HepG2 (cell line): ENCODE measurements at regions not wholly inside any gene's neighbourhood (a gene's known extent, or its start where the extent isn't known, plus 50 kb on each side); places are given as distances from the start of the nearest gene placed in this dataset.

Source experiments
- ATAC-seq: fragments of 200-7000 bp; cut with Tn5 transposase; 3 replicates; pipeline ENCODE4 v1.9.1; 2020; ENCODE audit warnings: mild to moderate bottlenecking, moderate library complexity
- BruUV-seq: library from RNA; stranded (reverse); fragments of 400-500 nt; replicated peaks from 2 replicates; lab custom pipeline; 2021; lab: Mats Ljungman, UMichigan
- CTCF ChIA-PET: fragments of 300-600 bp; formaldehyde crosslinking; extraction: SDS; loops from one replicate; lab custom pipeline; 2021; ENCODE audit warnings: low total read pairs, inconsistent platforms, low intra/inter-chr PET ratio; lab: Yijun Ruan, JAX
- POLR2A ChIA-PET: fragments of 350-600 bp; sonication (Branson Sonifier 250); formaldehyde crosslinking; loops from one replicate; lab custom pipeline; 2020; ENCODE audit warnings: antibody characterized with exemption, inconsistent platforms; lab: Yijun Ruan, JAX
- DNase-seq: peaks from one replicate; pipeline ENCODE4 v3.0.0-alpha.2; 2015; ENCODE audit warnings: low spot score
- FAIRE-seq: peaks from 3 replicates; lab custom pipeline; 2011; peaks lifted over from hg19 to GRCh38; lab: Jason Lieb, UNC
- H2AFZ ChIP-seq: one replicate; pipeline ENCODE4 v1.6.1; 2011; ENCODE audit warnings: low read length, inconsistent platforms
- H3K27ac ChIP-seq: fragments of 300-600 bp; 3 replicates; pipeline ENCODE4 v1.8.0; 2011; ENCODE audit warnings: mixed run types, mild to moderate bottlenecking, mixed read lengths, low read length, inconsistent platforms; ENCODE audit not compliant: insufficient read depth; ENCODE audit errors: extremely low read length
- H3K27me3 ChIP-seq, 2 experiments: fragments of 200-600 bp in 1 of 2; 2 replicates in 1 of 2; 3 replicates in 1 of 2; pipeline versions ENCODE4 v1.6.0 to v1.8.0; 2011; ENCODE audit warnings: low read length in 2 of 2, mild to moderate bottlenecking in 2 of 2, moderate library complexity in 2 of 2, inconsistent platforms in 1 of 2; ENCODE audit not compliant: insufficient read depth in 2 of 2, control insufficient read depth in 1 of 2
- H3K36me3 ChIP-seq, 2 experiments: fragments of 200-600 bp in 1 of 2; replicated peaks in 1 of 2; 2 replicates in 1 of 2; 3 replicates in 1 of 2; pipeline versions ENCODE4 v1.5.1 to v1.8.0; 2011; ENCODE audit warnings: low read length in 2 of 2, inconsistent platforms in 1 of 2; ENCODE audit not compliant: insufficient read depth in 2 of 2, control insufficient read depth in 1 of 2
- H3K4me1 ChIP-seq: 2 replicates; pipeline ENCODE4 v1.5.1; 2012; ENCODE audit warnings: low read length, inconsistent platforms; ENCODE audit not compliant: insufficient read depth
- H3K4me2 ChIP-seq: 2 replicates; pipeline ENCODE4 v1.6.0; 2011; ENCODE audit warnings: low read depth, low read length, inconsistent platforms
- H3K4me3 ChIP-seq, 3 experiments: fragments of 200-600 bp in 1 of 3; sonication (generic), shearing (Covaris generic) in 1 of 3; replicated peaks in 1 of 3; 2 replicates each; pipeline ENCODE4 v1.5.1; 2011 to 2016; ENCODE audit warnings: low read length in 3 of 3, inconsistent platforms in 2 of 3, low read depth in 2 of 3, mild to moderate bottlenecking in 2 of 3, control low read depth in 1 of 3, mixed read lengths in 1 of 3; ENCODE audit not compliant: insufficient read depth in 1 of 3
- H3K79me2 ChIP-seq: one replicate; pipeline ENCODE4 v1.6.1; 2011; ENCODE audit warnings: low read length, inconsistent platforms; ENCODE audit not compliant: insufficient read depth
- H3K9ac ChIP-seq: 2 replicates; pipeline ENCODE4 v1.6.0; 2011; ENCODE audit warnings: mild to moderate bottlenecking, low read depth, low read length, inconsistent platforms; ENCODE audit not compliant: insufficient read depth
- H3K9me3 ChIP-seq: 2 replicates; pipeline ENCODE4 v1.5.1; 2012; ENCODE audit warnings: mild to moderate bottlenecking, low read length
- H4K20me1 ChIP-seq: 2 replicates; pipeline ENCODE4 v1.6.0; 2011; ENCODE audit warnings: inconsistent platforms, mild to moderate bottlenecking, low read length, moderate library complexity; ENCODE audit not compliant: insufficient read depth
- CBX2 ChIP-seq, 2 experiments: fragments of 200-600 bp in 1 of 2; sonication (generic); formaldehyde crosslinking in 1 of 2; IDR thresholded peaks; 2 replicates each; pipeline versions ENCODE4 v1.7.0 to v1.8.1; 2018 to 2022; ENCODE audit warnings: low read depth in 2 of 2, low read length in 1 of 2, mild to moderate bottlenecking in 1 of 2, missing genetic modification reagents in 1 of 2
- ELF4 ChIP-seq: sonication (generic); formaldehyde crosslinking; IDR thresholded peaks from 2 replicates; pipeline ENCODE4 v1.5.0; 2020; ENCODE audit warnings: missing genetic modification reagents, mild to moderate bottlenecking, moderate library complexity, borderline replicate concordance
- JUNB ChIP-seq: sonication (generic); formaldehyde crosslinking; IDR thresholded peaks from 2 replicates; pipeline ENCODE4 v1.8.0; 2022; ENCODE audit warnings: missing genetic modification reagents, mild to moderate bottlenecking, borderline replicate concordance
- KAT8 ChIP-seq: IDR thresholded peaks from 2 replicates; pipeline ENCODE4 v1.6.1; 2016; ENCODE audit warnings: missing genetic modification reagents, missing compliant biosample characterization
- KLF16 ChIP-seq, 2 experiments: sonication (generic) in 1 of 2; formaldehyde crosslinking in 1 of 2; IDR thresholded peaks; 2 replicates each; pipeline versions ENCODE4 v1.6.1 to v1.8.0; 2016 to 2023; ENCODE audit warnings: missing genetic modification reagents in 2 of 2, missing compliant biosample characterization in 1 of 2
- NR2C2 ChIP-seq: sonication (generic); formaldehyde crosslinking; IDR thresholded peaks from 2 replicates; pipeline ENCODE4 v1.4.0; 2020; ENCODE audit warnings: missing genetic modification reagents, mild to moderate bottlenecking, moderate library complexity, borderline replicate concordance
- SETDB1 ChIP-seq: sonication (generic); formaldehyde crosslinking; IDR thresholded peaks from 2 replicates; pipeline ENCODE4 v1.5.1; 2020; ENCODE audit warnings: missing genetic modification reagents, mild to moderate bottlenecking, borderline replicate concordance
- SIN3A ChIP-seq: IDR thresholded peaks from 2 replicates; pipeline ENCODE4 v1.6.1; 2011; ENCODE audit warnings: low read depth, mild to moderate bottlenecking, control low read depth, low read length, borderline replicate concordance
- TAF1 ChIP-seq: sonication (generic); formaldehyde crosslinking; IDR thresholded peaks from 2 replicates; pipeline ENCODE4 v1.4.0; 2020; ENCODE audit warnings: missing genetic modification reagents
- TARDBP ChIP-seq: sonication (generic); formaldehyde crosslinking; IDR thresholded peaks from 2 replicates; pipeline ENCODE4 v1.8.0; 2022; ENCODE audit warnings: mild to moderate bottlenecking, missing genetic modification reagents
- ZBTB14 ChIP-seq: sonication (generic); formaldehyde crosslinking; IDR thresholded peaks from 2 replicates; pipeline ENCODE4 v1.4.0; 2020; ENCODE audit warnings: missing genetic modification reagents
- ZBTB2 ChIP-seq: sonication (generic); formaldehyde crosslinking; IDR thresholded peaks from 2 replicates; pipeline ENCODE4 v1.8.0; 2022; ENCODE audit warnings: low read depth, missing genetic modification reagents
- ZNF337 ChIP-seq: sonication (generic); formaldehyde crosslinking; IDR thresholded peaks from 2 replicates; pipeline ENCODE4 v1.5.1; 2020; ENCODE audit warnings: missing genetic modification reagents, low read depth, mild to moderate bottlenecking, borderline replicate concordance
- ZNF660 ChIP-seq: sonication (generic); formaldehyde crosslinking; IDR thresholded peaks from 2 replicates; pipeline ENCODE4 v1.5.1; 2020; ENCODE audit warnings: mild to moderate bottlenecking, low read depth, missing genetic modification reagents, borderline replicate concordance
- ZNF674 ChIP-seq: sonication (generic); formaldehyde crosslinking; IDR thresholded peaks from 2 replicates; pipeline ENCODE4 v1.5.0; 2020; ENCODE audit warnings: low read depth, mild to moderate bottlenecking, missing genetic modification reagents
- ZNF790 ChIP-seq: sonication (generic); formaldehyde crosslinking; IDR thresholded peaks from 2 replicates; pipeline ENCODE4 v1.8.0; 2022; ENCODE audit warnings: missing genetic modification reagents, mild to moderate bottlenecking, borderline replicate concordance
- WGBS: methylation state at CpG from one replicate; pipeline ENCODE4 v1.1.6; 2017; ENCODE audit warnings: low lambda C conversion rate; 5-methylcytosine and 5-hydroxymethylcytosine counted together
- in situ Hi-C: cut with HindIII; loops from 2 replicates; pipeline ENCODE4 v1.10.0; 2017; ENCODE audit warnings: low pct_unique_long_range_greater_than_20kb; ENCODE audit not compliant: extremely low pct_ligation_motif_present
- intact Hi-C: fragments of 100-400 bp; cut with micrococcal nuclease; formaldehyde crosslinking; loops from one replicate; pipeline ENCODE4 v1.10.0; 2022; ENCODE audit not compliant: unreplicated experiment
- TF ChIP-seq, protein P1 (sequence below): sonication (generic); formaldehyde crosslinking; IDR thresholded peaks from 2 replicates; pipeline ENCODE4 v1.9.0; 2021; ENCODE audit warnings: missing genetic modification reagents, borderline replicate concordance
- TF ChIP-seq, protein P2 (sequence below): sonication (generic); formaldehyde crosslinking; IDR thresholded peaks from 2 replicates; pipeline ENCODE4 v1.4.0; 2020; ENCODE audit warnings: missing genetic modification reagents

DNA sequence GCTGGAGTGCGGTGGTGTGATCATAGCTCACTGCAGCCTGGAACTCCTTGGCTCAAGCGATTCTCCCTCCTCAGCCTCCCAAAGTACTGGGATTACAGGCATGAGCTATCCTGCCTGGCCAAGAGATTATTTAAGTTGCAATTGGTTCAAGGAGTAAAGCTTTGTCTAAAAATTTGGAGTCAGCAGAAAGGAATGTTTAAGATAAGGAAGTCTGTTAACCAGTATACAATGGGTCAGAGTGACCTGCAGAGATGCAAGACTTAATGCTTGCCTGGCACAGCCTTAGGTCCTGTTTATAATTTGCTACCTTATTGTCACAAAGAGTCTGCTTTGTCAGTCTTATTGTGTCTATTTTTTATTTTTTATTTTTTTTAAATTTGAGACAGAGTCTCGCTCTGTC lies 826.2 kb downstream of the NLGN4X start:
- no peak overlapping the region for H3K9ac ChIP-seq
- H3K27ac ChIP-seq, result no peak overlapping the region
- H3K4me2 ChIP-seq, result no peak overlapping the region
- in situ Hi-C loops, result no loop called here
- no peak overlapping the region for H3K4me3 ChIP-seq
- ChIA-PET CTCF (no interaction called here), POLR2A (no interaction called here)
- H3K27me3 ChIP-seq, result no peaks in the 10 kb centered on the region
- intact Hi-C loops, result no loop called here
- BruUV-seq, result no TSS peak
- FAIRE-seq, result no peak
- no peaks in the 10 kb centered on the region for H3K4me1 ChIP-seq
- no peak for ATAC-seq
- peaks cover 20% of the 10 kb centered on the region for H3K9me3 ChIP-seq
- WGBS, result 12% methylated on average over 3 of the region's 3 CpGs
- no peaks in the 10 kb centered on the region for H3K79me2 ChIP-seq
- H4K20me1 ChIP-seq, result no peaks in the 10 kb centered on the region
- no peak overlapping the region for H2AFZ ChIP-seq
- H3K36me3 ChIP-seq, result no peaks in the 10 kb centered on the region
- TF ChIP-seq ZBTB14, result no peak
- TF ChIP-seq ZBTB2 (CRISPR knock-in tag), result no peak
- TF ChIP-seq ZNF674 (CRISPR knock-in tag), result no peak
- TF ChIP-seq KLF16 (CRISPR knock-in tag; IDR thresholded peaks at IDR 0.05), result no peak
- no peak for TF ChIP-seq NR2C2
- TF ChIP-seq TARDBP (CRISPR knock-in tag), result no peak
- no peak for TF ChIP-seq ZNF660 (CRISPR knock-in tag)
- no peak for TF ChIP-seq SIN3A
- TF ChIP-seq TAF1, result no peak
- TF ChIP-seq, protein P1, sequence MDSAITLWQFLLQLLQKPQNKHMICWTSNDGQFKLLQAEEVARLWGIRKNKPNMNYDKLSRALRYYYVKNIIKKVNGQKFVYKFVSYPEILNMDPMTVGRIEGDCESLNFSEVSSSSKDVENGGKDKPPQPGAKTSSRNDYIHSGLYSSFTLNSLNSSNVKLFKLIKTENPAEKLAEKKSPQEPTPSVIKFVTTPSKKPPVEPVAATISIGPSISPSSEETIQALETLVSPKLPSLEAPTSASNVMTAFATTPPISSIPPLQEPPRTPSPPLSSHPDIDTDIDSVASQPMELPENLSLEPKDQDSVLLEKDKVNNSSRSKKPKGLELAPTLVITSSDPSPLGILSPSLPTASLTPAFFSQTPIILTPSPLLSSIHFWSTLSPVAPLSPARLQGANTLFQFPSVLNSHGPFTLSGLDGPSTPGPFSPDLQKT (CRISPR knock-in tag), result no peak
- no peak for TF ChIP-seq SETDB1 (CRISPR knock-in tag)
- no peak for TF ChIP-seq CBX2 (IDR thresholded peaks at IDR 0.05; ENCODE audit: low read depth, low read length)
- no peak for TF ChIP-seq CBX2 (CRISPR knock-in tag; IDR thresholded peaks at IDR 0.05; ENCODE audit: low read depth)
- TF ChIP-seq, protein P2, sequence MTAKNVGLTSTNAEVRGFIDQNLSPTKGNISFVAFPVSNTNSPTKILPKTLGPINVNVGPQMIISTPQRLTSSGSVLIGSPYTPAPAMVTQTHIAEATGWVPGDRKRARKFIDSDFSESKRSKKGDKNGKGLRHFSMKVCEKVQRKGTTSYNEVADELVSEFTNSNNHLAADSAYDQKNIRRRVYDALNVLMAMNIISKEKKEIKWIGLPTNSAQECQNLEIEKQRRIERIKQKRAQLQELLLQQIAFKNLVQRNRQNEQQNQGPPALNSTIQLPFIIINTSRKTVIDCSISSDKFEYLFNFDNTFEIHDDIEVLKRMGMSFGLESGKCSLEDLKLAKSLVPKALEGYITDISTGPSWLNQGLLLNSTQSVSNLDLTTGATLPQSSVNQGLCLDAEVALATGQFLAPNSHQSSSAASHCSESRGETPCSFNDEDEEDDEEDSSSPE (CRISPR knock-in tag), result no peak
- TF ChIP-seq ZNF790, result no peak
- no peak for TF ChIP-seq ELF4 (CRISPR knock-in tag)
- TF ChIP-seq KAT8 (CRISPR knock-in tag), result no peak
- no peak for TF ChIP-seq JUNB
- TF ChIP-seq ZNF337 (CRISPR knock-in tag), result no peak
- TF ChIP-seq, all 625 proteins: peak for 0
- DNase-seq, result no peak
